ENCODE measurements at regions not wholly inside any gene's neighbourhood (a gene's known extent, or its start where the extent isn't known, plus 50 kb on each side); places are given as distances from the start of the nearest gene placed in this dataset.
"Not testable (repeated sequence)": the region's sequence is repeated elsewhere in the genome, so short reads cannot be mapped to it uniquely, and the experiment has no call there.

- H3K27ac ChIP-seq (ENCODE audit: low read depth, low read length, poor library complexity, severe bottlenecking): no peak overlapping the region
- no peaks in the 10 kb centered on the region for H3K9me2 ChIP-seq (ENCODE audit: low read depth, low read length)
- H3K4me3 ChIP-seq (ENCODE audit: low read depth, low read length, poor library complexity, severe bottlenecking): no peak overlapping the region
- H3K27me3 ChIP-seq (ENCODE audit: insufficient read depth, low read length): no peaks in the 10 kb centered on the region
- TF ChIP-seq CTCF (IDR thresholded peaks at IDR 0.05; ENCODE audit: low read length) (no peak), EZH2 (IDR thresholded peaks at IDR 0.05; ENCODE audit: borderline replicate concordance, low read length) (no peak)
- no peaks in the 10 kb centered on the region for H3K9me3 ChIP-seq (ENCODE audit: low read length)
- H3K36me3 ChIP-seq (ENCODE audit: insufficient read depth, low read length): no peaks in the 10 kb centered on the region
- H4K20me1 ChIP-seq (ENCODE audit: insufficient read depth, low read length): no peaks in the 10 kb centered on the region
- H3F3A ChIP-seq (ENCODE audit: insufficient read depth, low read length): no peaks in the 10 kb centered on the region
- no peaks in the 10 kb centered on the region for H3K4me1 ChIP-seq (ENCODE audit: insufficient read depth, low read length, severe bottlenecking)
- H3K4me2 ChIP-seq (ENCODE audit: low read length): no peak overlapping the region
- H3K79me2 ChIP-seq (ENCODE audit: insufficient read depth, low read length): no peaks in the 10 kb centered on the region
- H2AFZ ChIP-seq (ENCODE audit: low read length): no peak overlapping the region
- H3K9ac ChIP-seq (ENCODE audit: low read length): no peak overlapping the region
These were observed 98.8 kb upstream of the MMADHC start for GRCh38 chr2:149686136-149687051.

- H3K4me1 ChIP-seq (ENCODE audit: insufficient read depth, low read length, severe bottlenecking); H3K36me3 ChIP-seq (ENCODE audit: insufficient read depth, low read length); H3K27ac ChIP-seq (ENCODE audit: low read depth, low read length, poor library complexity, severe bottlenecking); H4K20me1 ChIP-seq (ENCODE audit: insufficient read depth, low read length); H3K4me2 ChIP-seq (ENCODE audit: low read length); H3K79me2 ChIP-seq (ENCODE audit: insufficient read depth, low read length); H3K9me2 ChIP-seq (ENCODE audit: low read depth, low read length); H3K9ac ChIP-seq (ENCODE audit: low read length); H3F3A ChIP-seq (ENCODE audit: insufficient read depth, low read length); H3K4me3 ChIP-seq (ENCODE audit: low read depth, low read length, poor library complexity, severe bottlenecking); H3K27me3 ChIP-seq (ENCODE audit: insufficient read depth, low read length); H3K9me3 ChIP-seq (ENCODE audit: low read length); H2AFZ ChIP-seq (ENCODE audit: low read length): not testable (repeated sequence)
These were observed 97.8 kb upstream of the MMADHC start for GRCh38 chr2:149685401-149685800.

GRCh38 chr2:149679286-149679685 is 91.7 kb upstream of the MMADHC start:
- Histone ChIP-seq H4K20me1 (ENCODE audit: insufficient read depth, low read length) (no peaks in the 10 kb centered on the region), H3F3A (ENCODE audit: insufficient read depth, low read length) (no peaks in the 10 kb centered on the region), H2AFZ (ENCODE audit: low read length) (no peak overlapping the region), H3K4me3 (ENCODE audit: low read depth, low read length, poor library complexity, severe bottlenecking) (no peak overlapping the region), H3K27ac (ENCODE audit: low read depth, low read length, poor library complexity, severe bottlenecking) (no peak overlapping the region), H3K4me1 (ENCODE audit: insufficient read depth, low read length, severe bottlenecking) (no peaks in the 10 kb centered on the region), H3K9ac (ENCODE audit: low read length) (no peak overlapping the region), H3K27me3 (ENCODE audit: insufficient read depth, low read length) (no peaks in the 10 kb centered on the region), H3K4me2 (ENCODE audit: low read length) (no peak overlapping the region), H3K9me2 (ENCODE audit: low read depth, low read length) (no peaks in the 10 kb centered on the region), H3K79me2 (ENCODE audit: insufficient read depth, low read length) (no peaks in the 10 kb centered on the region), H3K36me3 (ENCODE audit: insufficient read depth, low read length) (no peaks in the 10 kb centered on the region), H3K9me3 (ENCODE audit: low read length) (no peaks in the 10 kb centered on the region)
- TF ChIP-seq CTCF (IDR thresholded peaks at IDR 0.05; ENCODE audit: low read length): no peak

- TF ChIP-seq CTCF (IDR thresholded peaks at IDR 0.05; ENCODE audit: low read length) (no peak), EZH2 (IDR thresholded peaks at IDR 0.05; ENCODE audit: borderline replicate concordance, low read length) (no peak)
- no peaks in the 10 kb centered on the region for H3K4me1 ChIP-seq (ENCODE audit: insufficient read depth, low read length, severe bottlenecking)
- no peaks in the 10 kb centered on the region for H3K27me3 ChIP-seq (ENCODE audit: insufficient read depth, low read length)
- no peaks in the 10 kb centered on the region for H3K9me3 ChIP-seq (ENCODE audit: low read length)
- no peak overlapping the region for H3K9ac ChIP-seq (ENCODE audit: low read length)
- H3K4me2 ChIP-seq (ENCODE audit: low read length): no peak overlapping the region
- no peaks in the 10 kb centered on the region for H4K20me1 ChIP-seq (ENCODE audit: insufficient read depth, low read length)
- H2AFZ ChIP-seq (ENCODE audit: low read length): no peak overlapping the region
- H3K36me3 ChIP-seq (ENCODE audit: insufficient read depth, low read length): no peaks in the 10 kb centered on the region
- H3K79me2 ChIP-seq (ENCODE audit: insufficient read depth, low read length): no peaks in the 10 kb centered on the region
- H3K27ac ChIP-seq (ENCODE audit: low read depth, low read length, poor library complexity, severe bottlenecking): no peak overlapping the region
- H3K9me2 ChIP-seq (ENCODE audit: low read depth, low read length): no peaks in the 10 kb centered on the region
- H3F3A ChIP-seq (ENCODE audit: insufficient read depth, low read length): no peaks in the 10 kb centered on the region
- no peak overlapping the region for H3K4me3 ChIP-seq (ENCODE audit: low read depth, low read length, poor library complexity, severe bottlenecking)
These were observed 89.8 kb upstream of the MMADHC start for GRCh38 chr2:149677416-149677815.
